ENCODE measurements at regions not wholly inside any gene's neighbourhood (a gene's known extent, or its start where the extent isn't known, plus 50 kb on each side); places are given as distances from the start of the nearest gene placed in this dataset.

- H4K91ac ChIP-seq (ENCODE audit: low read length), result no peak overlapping the region
- no peaks in the 10 kb centered on the region for H3K9me3 ChIP-seq (ENCODE audit: control insufficient read depth, low read length)
- H2BK12ac ChIP-seq (ENCODE audit: low read length in 2 of 2), result peak overlapping the region in 1 of 2 experiments; percentile 86
- no peaks in the 10 kb centered on the region for H3K27me3 ChIP-seq (ENCODE audit: control insufficient read depth in 1 of 2, insufficient read depth in 1 of 2, low read length in 2 of 2)
- no peak overlapping the region for H4K8ac ChIP-seq (ENCODE audit: low read length)
- H3K9ac ChIP-seq (ENCODE audit: low read length), result peak overlapping the region; percentile 86
- H3K23ac ChIP-seq (ENCODE audit: low read length in 2 of 2), result no peak overlapping the region
- H3K14ac ChIP-seq (ENCODE audit: low read length in 2 of 2), result no peak overlapping the region
- H3K4me1 ChIP-seq (ENCODE audit: control insufficient read depth, insufficient read depth, low read depth, low read length), result peaks cover 7% of the 10 kb centered on the region
- H3K79me1 ChIP-seq (replicated peaks; ENCODE audit: low read length, poor library complexity, severe bottlenecking), result no peaks in the 10 kb centered on the region
- no peak overlapping the region for H3K4me3 ChIP-seq (ENCODE audit: insufficient read depth in 1 of 2, low read depth in 1 of 2, low read length in 2 of 2)
- no peak for DNase-seq
- no peaks in the 10 kb centered on the region for H3K36me3 ChIP-seq (ENCODE audit: control insufficient read depth in 1 of 2, insufficient read depth in 2 of 2, low read depth in 1 of 2, low read length in 2 of 2)
- 97% methylated on average over 5 of the region's 7 CpGs for WGBS
- no peak overlapping the region for H2BK15ac ChIP-seq (ENCODE audit: low read depth, poor library complexity, severe bottlenecking)
- H2AK5ac ChIP-seq (ENCODE audit: low read length, severe bottlenecking), result no peak overlapping the region
- H3K4ac ChIP-seq (ENCODE audit: low read depth in 1 of 2, low read length in 2 of 2), result no peak overlapping the region
- no peak overlapping the region for H3K4me2 ChIP-seq (ENCODE audit: low read length, poor library complexity, severe bottlenecking)
- no peak overlapping the region for H2AFZ ChIP-seq (ENCODE audit: low read depth, low read length)
- H2BK120ac ChIP-seq (ENCODE audit: low read depth, low read length), result no peak overlapping the region
- H2BK5ac ChIP-seq (ENCODE audit: low read depth, low read length, poor library complexity, severe bottlenecking), result no peak overlapping the region
- no peak overlapping the region for H3K27ac ChIP-seq (ENCODE audit: low read length, poor library complexity, severe bottlenecking)
- H3K18ac ChIP-seq (ENCODE audit: low read depth in 1 of 2, low read length in 2 of 2), result peak overlapping the region; percentile 37 to 63
These were observed 534.0 kb upstream of the JARID2 start for GRCh38 chr6:14711704-14712379.

- H2BK120ac ChIP-seq (ENCODE audit: low read depth, low read length), result no peak overlapping the region
- no peak overlapping the region for H3K4me2 ChIP-seq (ENCODE audit: low read length, poor library complexity, severe bottlenecking)
- peak; percentile 93 for DNase-seq
- H3K4me1 ChIP-seq (ENCODE audit: control insufficient read depth, insufficient read depth, low read depth, low read length), result peaks cover 7% of the 10 kb centered on the region
- no peak overlapping the region for H2BK5ac ChIP-seq (ENCODE audit: low read depth, low read length, poor library complexity, severe bottlenecking)
- H4K91ac ChIP-seq (ENCODE audit: low read length), result peak overlapping the region; percentile 21
- no peak overlapping the region for H3K14ac ChIP-seq (ENCODE audit: low read length in 2 of 2)
- 68% methylated on average over 15 of the region's 15 CpGs for WGBS
- no peaks in the 10 kb centered on the region for H3K79me1 ChIP-seq (replicated peaks; ENCODE audit: low read length, poor library complexity, severe bottlenecking)
- no peaks in the 10 kb centered on the region for H3K36me3 ChIP-seq (ENCODE audit: control insufficient read depth in 1 of 2, insufficient read depth in 2 of 2, low read depth in 1 of 2, low read length in 2 of 2)
- H2AFZ ChIP-seq (ENCODE audit: low read depth, low read length), result no peak overlapping the region
- H3K18ac ChIP-seq (ENCODE audit: low read depth in 1 of 2, low read length in 2 of 2), result peak overlapping the region in 1 of 2 experiments; percentile 11
- no peak overlapping the region for H2AK5ac ChIP-seq (ENCODE audit: low read length, severe bottlenecking)
- no peaks in the 10 kb centered on the region for H3K27me3 ChIP-seq (ENCODE audit: control insufficient read depth in 1 of 2, insufficient read depth in 1 of 2, low read length in 2 of 2)
- no peak overlapping the region for H2BK15ac ChIP-seq (ENCODE audit: low read depth, poor library complexity, severe bottlenecking)
- peak overlapping the region; percentile 6 to 75 for H2BK12ac ChIP-seq (ENCODE audit: low read length in 2 of 2)
- H3K4me3 ChIP-seq (ENCODE audit: insufficient read depth in 1 of 2, low read depth in 1 of 2, low read length in 2 of 2), result peak overlapping the region in 1 of 2 experiments; percentile 57
- no peak overlapping the region for H3K27ac ChIP-seq (ENCODE audit: low read length, poor library complexity, severe bottlenecking)
- H3K9me3 ChIP-seq (ENCODE audit: control insufficient read depth, low read length), result no peaks in the 10 kb centered on the region
- peak overlapping the region; percentile 86 for H3K9ac ChIP-seq (ENCODE audit: low read length)
- H3K4ac ChIP-seq (ENCODE audit: low read depth in 1 of 2, low read length in 2 of 2), result no peak overlapping the region
- H3K23ac ChIP-seq (ENCODE audit: low read length in 2 of 2), result no peak overlapping the region
- peak overlapping the region; percentile 79 for H4K8ac ChIP-seq (ENCODE audit: low read length)
These were observed 532.6 kb upstream of the JARID2 start for GRCh38 chr6:14713008-14713960.

GRCh38 chr6:14713966-14714631 is 531.8 kb upstream of the JARID2 start:
- Histone ChIP-seq H3K4ac (ENCODE audit: low read depth in 1 of 2, low read length in 2 of 2) (no peak overlapping the region), H3K36me3 (ENCODE audit: control insufficient read depth in 1 of 2, insufficient read depth in 2 of 2, low read depth in 1 of 2, low read length in 2 of 2) (no peaks in the 10 kb centered on the region), H3K4me2 (ENCODE audit: low read length, poor library complexity, severe bottlenecking) (no peak overlapping the region), H2BK15ac (ENCODE audit: low read depth, poor library complexity, severe bottlenecking) (no peak overlapping the region), H3K27me3 (ENCODE audit: control insufficient read depth in 1 of 2, insufficient read depth in 1 of 2, low read length in 2 of 2) (no peaks in the 10 kb centered on the region), H3K79me1 (replicated peaks; ENCODE audit: low read length, poor library complexity, severe bottlenecking) (no peaks in the 10 kb centered on the region), H3K9me3 (ENCODE audit: control insufficient read depth, low read length) (no peaks in the 10 kb centered on the region), H3K9ac (ENCODE audit: low read length) (peak overlapping the region; percentile 86), H2AFZ (ENCODE audit: low read depth, low read length) (no peak overlapping the region), H4K91ac (ENCODE audit: low read length) (no peak overlapping the region), H2BK12ac (ENCODE audit: low read length in 2 of 2) (no peak overlapping the region), H2BK120ac (ENCODE audit: low read depth, low read length) (no peak overlapping the region), H4K8ac (ENCODE audit: low read length) (no peak overlapping the region), H3K27ac (ENCODE audit: low read length, poor library complexity, severe bottlenecking) (no peak overlapping the region), H2AK5ac (ENCODE audit: low read length, severe bottlenecking) (no peak overlapping the region), H3K23ac (ENCODE audit: low read length in 2 of 2) (no peak overlapping the region), H3K18ac (ENCODE audit: low read depth in 1 of 2, low read length in 2 of 2) (no peak overlapping the region), H3K14ac (ENCODE audit: low read length in 2 of 2) (no peak overlapping the region), H3K4me1 (ENCODE audit: control insufficient read depth, insufficient read depth, low read depth, low read length) (peaks cover 7% of the 10 kb centered on the region), H3K4me3 (ENCODE audit: insufficient read depth in 1 of 2, low read depth in 1 of 2, low read length in 2 of 2) (peak overlapping the region in 1 of 2 experiments; percentile 57), H2BK5ac (ENCODE audit: low read depth, low read length, poor library complexity, severe bottlenecking) (no peak overlapping the region)
- DNase-seq, result no peak
- WGBS, result over 99% methylated on average over 3 of the region's 3 CpGs

GRCh38 chr6:14715076-14715475 is 530.8 kb upstream of the JARID2 start:
- DNase-seq, result no peak
- Histone ChIP-seq H3K36me3 (ENCODE audit: control insufficient read depth in 1 of 2, insufficient read depth in 2 of 2, low read depth in 1 of 2, low read length in 2 of 2) (no peaks in the 10 kb centered on the region), H4K91ac (ENCODE audit: low read length) (no peak overlapping the region), H3K4me1 (ENCODE audit: control insufficient read depth, insufficient read depth, low read depth, low read length) (peaks cover 7% of the 10 kb centered on the region), H3K9me3 (ENCODE audit: control insufficient read depth, low read length) (no peaks in the 10 kb centered on the region), H3K4ac (ENCODE audit: low read depth in 1 of 2, low read length in 2 of 2) (no peak overlapping the region), H2AFZ (ENCODE audit: low read depth, low read length) (no peak overlapping the region), H3K18ac (ENCODE audit: low read depth in 1 of 2, low read length in 2 of 2) (no peak overlapping the region), H2BK120ac (ENCODE audit: low read depth, low read length) (no peak overlapping the region), H3K27ac (ENCODE audit: low read length, poor library complexity, severe bottlenecking) (no peak overlapping the region), H3K79me1 (replicated peaks; ENCODE audit: low read length, poor library complexity, severe bottlenecking) (no peaks in the 10 kb centered on the region), H4K8ac (ENCODE audit: low read length) (no peak overlapping the region), H3K4me3 (ENCODE audit: insufficient read depth in 1 of 2, low read depth in 1 of 2, low read length in 2 of 2) (no peak overlapping the region), H3K23ac (ENCODE audit: low read length in 2 of 2) (no peak overlapping the region), H3K14ac (ENCODE audit: low read length in 2 of 2) (no peak overlapping the region), H2AK5ac (ENCODE audit: low read length, severe bottlenecking) (no peak overlapping the region), H3K27me3 (ENCODE audit: control insufficient read depth in 1 of 2, insufficient read depth in 1 of 2, low read length in 2 of 2) (no peaks in the 10 kb centered on the region), H2BK5ac (ENCODE audit: low read depth, low read length, poor library complexity, severe bottlenecking) (no peak overlapping the region), H2BK15ac (ENCODE audit: low read depth, poor library complexity, severe bottlenecking) (no peak overlapping the region), H2BK12ac (ENCODE audit: low read length in 2 of 2) (no peak overlapping the region), H3K4me2 (ENCODE audit: low read length, poor library complexity, severe bottlenecking) (no peak overlapping the region), H3K9ac (ENCODE audit: low read length) (no peak overlapping the region)
- WGBS, result 87% methylated on average over 5 of the region's 5 CpGs

Measured in mesenchymal stem cell (in vitro differentiated cells and primary cell).